MCF 10A (cell line): ENCODE measurements at regions not wholly inside any gene's neighbourhood (a gene's known extent, or its start where the extent isn't known, plus 50 kb on each side); places are given as distances from the start of the nearest gene placed in this dataset.

Experiments
- BruUV-seq: library from RNA; stranded (reverse); fragments of 400-500 nt; replicated peaks from 2 replicates; lab custom pipeline; 2021; lab: Mats Ljungman, UMichigan
- CTCF ChIA-PET: fragments of 300-600 bp; sonication (Branson Sonifier 250); formaldehyde crosslinking; extraction: SDS; loops from one replicate; lab custom pipeline; 2021; ENCODE audit warnings: antibody characterized with exemption, inconsistent platforms; lab: Yijun Ruan, JAX
- POLR2A ChIA-PET: fragments of 300-600, 350-650 bp; sonication (Branson Sonifier 250); formaldehyde crosslinking; extraction: SDS; loops from one replicate; lab custom pipeline; 2020; ENCODE audit warnings: antibody characterized with exemption, inconsistent platforms; lab: Yijun Ruan, JAX
- DNase-seq: peaks from one replicate; pipeline ENCODE4 v3.0.0-alpha.2; 2018; ENCODE audit not compliant: unreplicated experiment
- H3K27ac Mint-ChIP-seq: one replicate; pipeline ENCODE4 v1.8.0; 2022; ENCODE audit warnings: mild to moderate bottlenecking, low read depth, mixed read lengths; ENCODE audit not compliant: unreplicated experiment
- H3K27me3 Mint-ChIP-seq: one replicate; pipeline ENCODE4 v1.8.0; 2022; ENCODE audit warnings: mixed read lengths; ENCODE audit not compliant: insufficient read depth, unreplicated experiment
- H3K36me3 Mint-ChIP-seq: one replicate; pipeline ENCODE4 v1.8.0; 2022; ENCODE audit warnings: mild to moderate bottlenecking, moderate library complexity, mixed read lengths; ENCODE audit not compliant: insufficient read depth, unreplicated experiment
- H3K4me1 Mint-ChIP-seq: one replicate; pipeline ENCODE4 v1.8.0; 2022; ENCODE audit warnings: mixed read lengths; ENCODE audit not compliant: insufficient read depth, unreplicated experiment
- H3K4me3 Mint-ChIP-seq: one replicate; pipeline ENCODE4 v1.8.0; 2022; ENCODE audit warnings: mild to moderate bottlenecking, moderate library complexity, mixed read lengths; ENCODE audit not compliant: unreplicated experiment
- H3K9me3 Mint-ChIP-seq: one replicate; pipeline ENCODE4 v1.8.0; 2022; ENCODE audit warnings: mixed read lengths; ENCODE audit not compliant: unreplicated experiment
- CTCF ChIP-seq: fragments of 200-600 bp; IDR thresholded peaks from one replicate; pipeline ENCODE4 v1.8.0; 2022; ENCODE audit warnings: antibody characterized with exemption, mild to moderate bottlenecking; ENCODE audit not compliant: unreplicated experiment
- intact Hi-C: fragments of 100-400 bp; cut with micrococcal nuclease; formaldehyde crosslinking; loops from 2 replicates; pipeline ENCODE4 v1.14.1; 2022

GRCh38 chr15:47258521-47258920, 458.8 kb upstream of the SEMA6D start:
- no TSS peak for BruUV-seq
- Mint-ChIP-seq H3K36me3 (no peaks in the 10 kb centered on the region), H3K4me3 (no peak overlapping the region), H3K27me3 (no peaks in the 10 kb centered on the region), H3K9me3 (peaks cover 10% of the 10 kb centered on the region), H3K4me1 (no peaks in the 10 kb centered on the region), H3K27ac (no peak overlapping the region)
- CTCF ChIA-PET: no interaction called here
- intact Hi-C loops: no loop called here
- DNase-seq: no peak
- TF ChIP-seq CTCF: no peak
- POLR2A ChIA-PET: interaction anchor here (0.6 kb wide), 1 partner anchor 42 kb away, joined by 3 read pairs; no protein-coding TSS in a partner anchor

- BruUV-seq: no TSS peak
- DNase-seq: no peak
- H3K27me3 Mint-ChIP-seq: no peaks in the 10 kb centered on the region
- H3K27ac Mint-ChIP-seq: no peak overlapping the region
- H3K4me3 Mint-ChIP-seq: no peak overlapping the region
- peaks cover 10% of the 10 kb centered on the region for H3K9me3 Mint-ChIP-seq
- H3K36me3 Mint-ChIP-seq: no peaks in the 10 kb centered on the region
- H3K4me1 Mint-ChIP-seq: no peaks in the 10 kb centered on the region
- POLR2A ChIA-PET: no interaction called here
- TF ChIP-seq CTCF: no peak
- CTCF ChIA-PET: no interaction called here
- intact Hi-C loops: no loop called here
Observed at GRCh38 chr15:47265686-47266085, 451.6 kb upstream of the SEMA6D start.

GRCh38 chr15:47266566-47266965, 450.7 kb upstream of the SEMA6D start:
- CTCF ChIA-PET: no interaction called here
- peaks cover 10% of the 10 kb centered on the region for H3K9me3 Mint-ChIP-seq
- no peaks in the 10 kb centered on the region for H3K27me3 Mint-ChIP-seq
- H3K4me3 Mint-ChIP-seq: no peak overlapping the region
- intact Hi-C loops: no loop called here
- H3K36me3 Mint-ChIP-seq: no peaks in the 10 kb centered on the region
- no peak for TF ChIP-seq CTCF
- no peak for DNase-seq
- POLR2A ChIA-PET: no interaction called here
- H3K4me1 Mint-ChIP-seq: no peaks in the 10 kb centered on the region
- H3K27ac Mint-ChIP-seq: no peak overlapping the region
- no TSS peak for BruUV-seq

- Mint-ChIP-seq H3K4me1 (no peaks in the 10 kb centered on the region), H3K9me3 (peaks cover 8% of the 10 kb centered on the region), H3K27me3 (no peaks in the 10 kb centered on the region), H3K27ac (no peak overlapping the region), H3K36me3 (no peaks in the 10 kb centered on the region), H3K4me3 (no peak overlapping the region)
- CTCF ChIA-PET: interaction anchor here (0.6 to 1.0 kb wide), 7 partner anchors 122 to 1915 kb away, joined by 3 to 4 read pairs (median 3); partner anchors contain the start of gene SEMA6D
- no TSS peak for BruUV-seq
- DNase-seq: no peak
- no peak for TF ChIP-seq CTCF
- POLR2A ChIA-PET: no interaction called here
- intact Hi-C loops: no loop called here
Observed at GRCh38 chr15:47273864-47274263, 443.4 kb upstream of the SEMA6D start.
